ENCODE measurements at regions not wholly inside any gene's neighbourhood (a gene's known extent, or its start where the extent isn't known, plus 50 kb on each side); places are given as distances from the start of the nearest gene placed in this dataset.

GRCh38 chr9:99366621-99367020 lies 144.5 kb downstream of the SEC61B start:
- no peak for DNase-seq

- DNase-seq = no peak
Observed at GRCh38 chr9:99368341-99369326, 146.6 kb downstream of the SEC61B start.

GRCh38 chr9:99369327-99369722 lies 147.2 kb downstream of the SEC61B start:
- DNase-seq = no peak

GRCh38 chr9:99370376-99370775 lies 148.3 kb downstream of the SEC61B start:
- no peak for DNase-seq

- no peak for DNase-seq
Observed at GRCh38 chr9:99371376-99371775, 149.3 kb downstream of the SEC61B start.

- no peak for DNase-seq
Observed at GRCh38 chr9:99373912-99374311, 151.8 kb downstream of the SEC61B start.

GRCh38 chr9:99374793-99375192 lies 152.7 kb downstream of the SEC61B start:
- no peak for DNase-seq

GRCh38 chr9:99375481-99375880 lies 153.4 kb downstream of the SEC61B start:
- DNase-seq = no peak

- DNase-seq = no peak
Observed at GRCh38 chr9:99377790-99378775, 156.0 kb downstream of the SEC61B start.

GRCh38 chr9:99383536-99383935 lies 161.5 kb downstream of the SEC61B start:
- no peak for DNase-seq

- DNase-seq = no peak
Observed at GRCh38 chr9:99385215-99385614, 163.1 kb downstream of the SEC61B start.

GRCh38 chr9:99385814-99386279 lies 163.8 kb downstream of the SEC61B start:
- DNase-seq = no peak

- no peak for DNase-seq
Observed at GRCh38 chr9:99387431-99387830, 165.3 kb downstream of the SEC61B start.

- DNase-seq = no peak
Observed at GRCh38 chr9:99389087-99390033, 167.3 kb downstream of the SEC61B start.

GRCh38 chr9:99391937-99392594 lies 170.0 kb downstream of the SEC61B start:
- DNase-seq = no peak

GRCh38 chr9:99392986-99393385 lies 170.9 kb downstream of the SEC61B start:
- DNase-seq = no peak

GRCh38 chr9:99393993-99394392 lies 171.9 kb downstream of the SEC61B start:
- DNase-seq = no peak

GRCh38 chr9:99398241-99398640 lies 176.2 kb downstream of the SEC61B start:
- DNase-seq = no peak

GRCh38 chr9:99399474-99399873 lies 177.4 kb downstream of the SEC61B start:
- DNase-seq = no peak

- no peak for DNase-seq
Observed at GRCh38 chr9:99400184-99400731, 178.2 kb downstream of the SEC61B start.

Measured in stimulated activated CD4-positive, alpha-beta T cell treated with anti-CD3 and anti-CD28 coated beads, Interleukin-4, amount 100 ng/mL, for 24 hours (primary cell).